T1000 (cell line): ENCODE measurements at regions not wholly inside any gene's neighbourhood (a gene's known extent, or its start where the extent isn't known, plus 50 kb on each side); places are given as distances from the start of the nearest gene placed in this dataset.
"Not testable (repeated sequence)": the region's sequence is repeated elsewhere in the genome, so short reads cannot be mapped to it uniquely, and the experiment has no call there.

Experiments
- DNase-seq: peaks from one replicate; lab custom pipeline; 2025; ENCODE audit warnings: mixed read lengths; lab: John Stamatoyannopoulos, UW

DNA sequence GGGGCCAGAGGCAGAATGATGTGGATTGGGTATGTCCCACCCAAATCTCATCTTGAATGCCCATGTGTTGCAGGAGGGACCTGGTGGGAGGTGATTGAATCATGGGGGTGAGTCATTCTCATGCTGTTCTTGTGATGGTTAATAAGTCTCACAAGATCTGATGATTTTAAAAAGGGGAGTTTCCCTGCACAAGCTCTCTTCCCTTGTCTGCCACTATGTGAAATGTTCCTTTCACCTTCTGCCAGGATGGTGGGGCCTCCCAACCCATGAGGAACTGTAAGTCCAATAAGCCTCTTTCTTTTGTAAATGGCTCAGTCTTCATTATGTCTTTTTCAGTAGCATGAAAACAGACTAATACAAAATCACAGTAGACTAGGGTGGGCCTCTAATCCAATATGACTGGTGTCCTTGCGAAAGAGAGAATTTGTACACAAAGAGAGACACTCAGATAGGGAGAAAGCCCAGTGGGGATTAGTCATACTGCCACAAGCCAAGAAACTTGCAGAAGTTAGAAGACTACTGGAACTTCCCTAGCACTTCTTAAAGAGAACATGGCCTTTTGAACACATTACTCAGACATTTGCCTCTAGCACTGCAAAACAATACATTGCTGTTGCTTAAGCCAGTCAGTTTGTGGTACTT lies 68.4 kb downstream of the ANXA1 start:
- DNase-seq: peak; percentile 41

DNA sequence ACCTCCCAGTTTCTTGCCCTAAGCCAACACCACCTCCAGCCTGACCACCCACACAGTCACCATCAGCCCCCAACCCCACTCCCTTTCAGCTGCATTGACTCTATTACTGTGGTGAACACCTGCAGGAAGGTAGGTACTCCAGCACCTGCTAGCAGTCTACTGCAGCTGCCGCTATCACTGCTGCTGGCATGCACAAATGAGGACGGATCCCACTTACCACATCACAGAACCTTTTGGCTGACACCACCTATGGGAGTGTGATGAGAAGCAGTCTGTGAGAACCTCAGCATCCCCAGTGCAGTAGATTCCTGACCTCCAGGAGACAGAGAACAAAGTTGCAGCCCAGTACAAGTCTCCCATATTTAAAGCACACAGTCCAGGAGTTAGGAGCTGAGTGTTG lies 71.9 kb downstream of the ANXA1 start:
- no peak for DNase-seq

DNA sequence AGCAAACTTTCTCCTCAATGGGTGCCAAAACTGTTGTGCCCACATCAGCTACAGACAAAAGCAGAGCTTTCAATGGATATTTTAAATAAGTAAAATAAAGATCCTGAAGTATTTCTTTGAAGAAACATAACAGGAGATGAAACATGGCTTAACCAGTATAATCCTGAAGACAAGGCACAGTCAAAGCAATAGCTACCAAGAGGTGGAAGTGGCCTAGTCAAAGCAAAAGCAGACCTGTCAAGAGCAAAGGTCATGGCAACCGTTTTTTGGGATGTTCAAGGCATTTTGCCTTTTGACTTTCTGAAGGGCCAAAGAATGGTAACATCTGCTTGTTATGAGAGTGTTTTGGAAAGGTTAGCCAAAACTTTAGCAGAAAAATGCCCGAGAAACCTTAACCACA lies 77.9 kb downstream of the ANXA1 start:
- no peak for DNase-seq

DNA sequence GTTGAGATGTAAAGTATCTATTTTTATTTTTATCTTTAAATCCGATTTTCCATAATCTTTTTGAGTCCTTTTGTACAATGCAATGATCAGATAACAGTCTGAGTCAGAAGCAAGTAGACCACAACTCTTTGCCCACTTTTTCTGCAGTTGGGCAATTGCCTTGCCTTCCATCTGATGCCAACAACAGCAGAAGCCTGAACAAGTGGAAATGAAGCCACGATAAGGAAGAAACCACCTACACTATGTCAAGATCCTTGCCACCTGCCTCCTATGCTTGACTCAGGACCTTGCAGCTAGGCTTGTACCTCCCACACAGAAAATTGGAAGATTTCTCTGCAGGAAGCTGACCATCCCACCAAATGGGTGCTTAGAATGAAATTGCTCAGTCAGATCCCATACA lies 78.6 kb downstream of the ANXA1 start:
- no peak for DNase-seq

DNA sequence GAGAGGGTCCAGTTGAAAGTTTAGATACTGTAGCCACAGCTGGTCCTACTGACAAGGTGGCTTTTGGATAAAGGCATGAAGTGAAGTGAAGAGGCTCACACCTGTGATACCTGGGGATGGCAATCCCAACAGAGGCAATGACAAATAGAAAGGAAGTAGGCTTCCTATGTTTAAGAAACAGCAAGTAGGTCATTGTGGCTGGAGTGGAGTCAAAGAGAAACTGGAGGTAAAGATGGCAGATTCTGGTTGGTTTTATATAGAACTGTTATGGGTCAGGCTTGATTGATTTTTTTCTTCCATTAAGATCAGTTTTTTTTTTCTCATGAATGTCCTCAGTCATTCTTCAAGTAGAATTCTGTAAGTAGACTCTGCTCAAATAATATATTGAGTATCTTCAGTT lies 79.5 kb downstream of the ANXA1 start:
- DNase-seq: no peak

DNA sequence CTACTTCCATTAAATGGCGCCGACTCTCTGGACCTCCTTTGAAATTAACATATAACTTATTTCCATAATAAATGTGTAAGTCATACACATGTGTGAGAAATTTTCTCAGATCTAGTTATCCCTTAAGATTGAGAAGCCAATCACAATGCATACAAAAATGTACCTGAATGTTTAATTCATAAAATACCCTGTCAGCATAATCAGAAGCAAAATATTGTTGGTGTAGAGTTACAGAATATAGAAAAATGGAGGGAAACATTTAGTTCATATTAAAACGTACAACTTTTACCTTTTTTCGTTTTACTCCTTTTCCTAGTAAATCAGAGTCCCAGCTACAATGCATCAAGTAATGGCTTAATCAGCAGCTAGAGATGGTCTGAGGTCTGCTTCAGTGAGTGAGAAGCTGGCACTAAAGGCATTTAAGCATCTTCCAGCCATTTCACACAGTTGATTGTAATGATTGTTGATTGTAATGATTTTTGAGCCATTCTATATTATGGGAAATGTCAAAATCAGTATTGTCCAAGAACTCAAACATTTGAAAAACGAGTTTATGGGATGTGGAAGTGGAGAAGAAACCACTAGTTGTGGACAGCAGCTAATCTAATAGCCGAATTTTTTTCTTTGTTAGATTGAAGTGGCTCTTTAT lies 81.8 kb downstream of the ANXA1 start:
- DNase-seq: no peak

DNA sequence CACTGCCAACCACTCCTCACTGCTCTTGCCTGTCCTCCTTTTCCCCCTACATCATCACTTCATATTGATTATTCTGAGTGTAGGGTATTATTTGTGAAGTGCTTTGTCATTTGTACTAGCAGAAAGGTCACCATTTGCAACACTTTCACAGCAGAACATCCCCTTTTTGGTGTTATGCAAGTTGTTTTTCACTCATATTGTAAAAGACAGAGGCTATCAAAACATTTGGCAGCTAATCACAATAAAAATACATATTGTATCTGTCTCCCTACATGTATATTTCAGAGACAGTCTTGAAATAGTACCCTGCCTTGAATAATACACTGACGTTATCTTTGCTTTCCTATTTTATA lies 82.3 kb downstream of the ANXA1 start:
- DNase-seq: no peak

DNA sequence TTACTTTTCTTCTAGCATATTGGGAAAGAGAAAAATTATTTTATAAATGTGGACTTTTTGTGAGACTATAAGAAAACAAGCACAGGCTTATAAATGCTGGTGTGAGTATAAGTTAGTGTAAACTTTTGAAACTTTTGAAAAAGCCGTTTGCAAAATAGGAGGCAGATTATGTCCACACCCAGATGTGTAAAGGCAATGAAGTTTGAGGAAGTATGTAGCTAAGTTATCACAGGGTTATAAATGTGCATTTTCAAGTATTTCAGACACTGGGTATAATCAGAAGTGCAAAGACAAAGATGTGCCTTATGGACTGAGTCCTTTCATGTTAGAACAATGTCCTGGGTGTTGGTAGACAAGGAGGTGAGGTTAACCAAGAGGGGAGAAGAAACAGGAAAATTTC lies 85.5 kb downstream of the ANXA1 start:
- no peak for DNase-seq

DNA sequence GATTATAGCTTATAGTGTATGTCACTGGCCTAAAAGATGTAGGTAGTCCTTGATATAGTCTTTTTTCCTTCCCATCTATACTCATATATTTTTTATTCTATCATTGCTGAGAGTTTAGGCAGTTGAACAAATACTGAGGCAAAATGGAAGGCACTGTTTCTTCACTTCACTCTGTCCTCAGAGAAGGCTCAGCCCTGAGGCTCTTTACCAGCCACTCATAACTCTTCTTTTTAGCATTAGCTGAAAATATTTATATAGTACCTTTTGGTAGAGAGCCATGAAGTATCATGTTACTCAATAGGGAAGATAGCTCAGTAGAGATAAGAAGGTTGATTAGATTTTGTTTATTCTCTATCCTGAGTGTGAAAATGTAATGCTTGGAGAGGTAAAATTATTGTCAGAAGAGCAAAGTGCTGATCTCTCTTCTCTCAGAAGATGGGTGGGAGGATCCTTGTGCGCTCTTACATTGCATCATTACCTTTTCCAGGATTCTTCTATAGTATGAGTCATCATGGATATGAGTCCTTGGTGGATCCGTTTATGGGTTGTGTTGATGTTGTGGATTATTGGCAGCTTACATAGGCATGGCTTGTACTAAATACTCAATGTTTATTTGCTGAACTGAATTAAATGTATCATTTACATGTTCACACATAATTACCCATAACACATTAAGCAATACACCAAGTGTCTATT lies 88.1 kb downstream of the ANXA1 start:
- DNase-seq: no peak

DNA sequence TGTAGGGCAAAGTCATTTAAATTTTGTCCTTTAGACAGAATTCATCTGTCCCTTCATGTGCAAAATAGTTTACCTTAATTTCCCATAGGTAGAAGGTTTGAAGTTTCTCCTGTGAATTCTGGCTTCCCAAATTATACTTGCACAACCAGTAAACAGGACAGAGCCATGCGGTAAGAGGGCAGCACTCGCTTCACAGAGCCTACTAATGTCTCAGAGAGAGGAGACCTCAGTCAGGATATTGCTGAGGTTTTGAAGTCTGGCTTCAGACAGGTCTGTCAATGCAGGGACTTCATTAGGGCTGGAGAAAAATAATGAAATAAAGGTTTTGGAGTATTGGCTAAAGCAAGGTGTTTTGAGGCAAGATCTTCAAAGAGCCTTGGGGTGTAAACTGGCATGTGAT lies 91.4 kb downstream of the ANXA1 start:
- no peak for DNase-seq

DNA sequence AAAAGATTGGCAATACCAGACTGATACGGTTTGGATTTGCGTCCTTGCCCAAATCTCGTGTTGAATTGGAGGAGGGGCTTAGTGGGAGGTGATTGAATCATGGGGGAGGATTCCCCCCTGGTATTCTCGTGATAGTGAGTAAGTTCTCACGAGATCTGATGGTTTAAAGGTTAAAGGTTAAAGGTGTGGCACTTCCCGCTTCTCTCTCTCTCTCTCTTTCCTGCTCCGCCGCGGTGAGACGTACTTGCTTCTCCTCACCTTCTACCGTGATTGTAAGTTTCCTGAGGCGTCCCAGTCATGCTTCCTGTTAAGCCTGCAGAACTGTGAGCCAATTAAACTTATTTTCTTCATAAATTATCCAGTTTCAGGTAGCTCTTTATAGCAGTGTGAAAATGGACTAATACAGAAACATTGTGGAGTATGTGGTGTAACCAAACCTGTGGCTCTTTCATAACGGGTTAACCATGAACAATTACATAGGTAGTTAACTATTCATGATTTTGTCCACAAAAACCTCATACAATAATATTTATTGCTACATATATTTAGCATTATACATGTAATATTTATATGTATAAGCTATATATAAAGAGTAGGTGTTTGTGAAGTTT lies 107.5 kb downstream of the ANXA1 start:
- DNase-seq: no peak

DNA sequence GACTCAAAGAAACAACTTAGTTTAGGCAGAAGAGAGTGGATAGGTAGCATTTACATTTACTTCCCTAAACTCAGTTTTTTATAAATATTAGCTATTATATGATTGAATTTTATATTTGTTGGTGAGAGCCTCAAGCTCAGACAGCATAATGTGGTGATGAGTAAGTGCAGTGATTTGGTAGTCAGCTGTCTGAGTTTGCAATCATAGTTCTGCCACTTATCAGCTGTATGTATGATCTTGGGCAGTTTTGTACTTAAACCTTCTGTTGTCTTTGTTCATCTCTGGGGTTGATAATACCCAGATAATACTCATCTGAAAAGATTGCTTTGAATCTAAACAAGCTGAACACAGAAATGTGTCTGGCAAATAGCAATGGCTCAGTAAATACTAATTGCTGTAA lies 108.8 kb downstream of the ANXA1 start:
- DNase-seq: no peak

DNA sequence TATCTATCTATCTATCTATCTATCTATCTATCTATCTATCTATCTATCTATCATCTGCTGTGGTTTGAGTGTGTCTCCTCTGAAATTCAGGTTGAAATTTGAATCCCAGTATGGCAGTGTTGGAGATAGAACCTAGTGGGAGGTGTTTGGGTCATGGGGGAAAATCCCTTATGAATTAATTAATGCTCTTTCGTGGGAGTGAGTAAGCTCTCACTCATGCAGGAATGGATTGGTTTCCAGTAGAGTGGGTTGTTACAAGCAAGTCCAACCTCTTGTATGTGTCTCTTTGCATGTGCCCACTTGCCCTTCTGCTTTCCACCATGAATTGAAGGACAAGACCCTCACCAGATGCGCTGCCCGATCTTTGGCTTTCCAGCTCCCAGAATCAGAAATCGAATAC lies 113.0 kb downstream of the ANXA1 start:
- no peak for DNase-seq

DNA sequence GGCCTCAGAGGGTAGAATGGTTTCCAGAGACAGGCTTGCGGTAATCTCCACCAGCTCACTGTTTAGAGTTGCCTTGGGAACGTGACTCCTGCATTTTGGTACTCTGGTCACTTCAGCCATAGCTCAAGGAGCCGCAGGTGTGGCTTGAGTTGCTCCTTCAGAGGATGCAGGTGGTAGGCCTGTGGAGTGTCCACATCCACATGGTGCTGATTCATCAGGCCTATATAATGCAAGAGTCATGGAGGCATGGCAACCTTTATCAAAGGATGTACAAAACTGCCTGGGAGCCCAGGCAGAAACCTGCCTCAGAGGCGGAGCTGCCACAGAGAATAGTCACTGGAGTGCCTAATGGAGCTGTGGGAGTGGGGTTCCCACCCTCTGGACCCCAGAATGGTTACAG lies 114.2 kb downstream of the ANXA1 start:
- DNase-seq: no peak

DNA sequence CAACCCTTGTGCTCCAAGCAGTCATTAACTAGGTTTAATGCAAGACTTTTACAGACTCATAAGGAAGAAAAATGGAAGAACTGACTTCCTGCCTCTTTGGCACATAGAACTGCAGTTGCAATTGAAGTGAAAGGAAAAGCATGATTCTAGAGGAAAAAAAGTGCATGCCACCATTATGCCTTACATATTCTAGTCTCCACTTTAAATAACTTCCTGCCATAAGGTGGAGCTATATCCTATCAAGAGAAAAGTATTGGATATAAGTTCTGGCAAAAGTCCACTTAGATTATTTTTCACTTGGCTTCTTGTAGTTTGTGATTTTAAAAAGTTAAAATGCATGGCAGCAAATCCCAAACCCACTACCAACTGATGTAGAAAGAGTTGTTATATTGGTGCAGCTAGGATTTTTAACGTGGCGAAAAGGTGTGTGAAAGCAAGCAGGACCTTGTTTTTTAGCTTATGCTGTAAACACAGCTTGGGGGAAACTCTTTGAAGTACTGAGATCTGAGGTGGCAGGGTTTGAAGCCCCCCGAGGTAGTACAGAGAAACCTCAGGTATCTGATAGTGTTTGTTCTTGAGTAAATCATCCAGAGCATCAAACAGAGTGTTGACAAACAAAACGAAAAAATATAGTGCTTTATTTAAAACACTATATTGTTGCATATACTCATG lies 117.9 kb downstream of the ANXA1 start:
- no peak for DNase-seq

DNA sequence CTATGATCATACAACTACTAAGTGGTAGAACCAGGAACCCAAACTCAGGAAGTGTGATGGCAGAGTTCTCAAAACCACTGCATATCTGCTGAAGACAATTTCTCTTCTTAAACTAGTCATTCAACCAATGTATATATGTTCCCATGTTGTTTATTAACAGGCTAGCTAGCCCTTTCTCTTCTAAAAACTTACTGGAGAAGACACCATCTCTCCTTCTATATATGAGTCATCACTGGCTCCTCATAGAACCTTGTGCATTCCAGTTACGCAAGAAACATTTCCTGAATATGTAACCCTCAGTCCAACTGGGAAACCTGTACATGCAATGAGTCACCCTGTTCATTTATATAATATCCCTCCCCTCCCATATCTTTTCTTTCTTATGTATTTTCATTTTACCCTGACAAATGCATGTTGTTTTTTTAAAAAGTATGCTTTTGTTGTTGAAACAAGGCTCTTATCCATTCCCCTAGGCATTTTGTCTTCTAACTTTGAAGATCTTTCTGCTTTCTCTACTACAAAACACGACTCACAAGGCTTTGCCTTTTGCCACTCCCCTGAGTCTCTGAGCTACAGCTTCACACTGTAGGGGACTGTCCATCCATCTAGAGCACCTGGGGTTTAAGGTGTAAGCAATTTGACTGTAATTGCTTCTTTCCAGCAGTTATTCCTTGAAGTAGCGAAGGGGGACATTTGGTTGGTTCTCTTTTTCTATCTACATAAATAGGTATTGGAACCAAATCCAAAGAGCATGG lies 119.5 kb downstream of the ANXA1 start:
- DNase-seq: no peak

DNA sequence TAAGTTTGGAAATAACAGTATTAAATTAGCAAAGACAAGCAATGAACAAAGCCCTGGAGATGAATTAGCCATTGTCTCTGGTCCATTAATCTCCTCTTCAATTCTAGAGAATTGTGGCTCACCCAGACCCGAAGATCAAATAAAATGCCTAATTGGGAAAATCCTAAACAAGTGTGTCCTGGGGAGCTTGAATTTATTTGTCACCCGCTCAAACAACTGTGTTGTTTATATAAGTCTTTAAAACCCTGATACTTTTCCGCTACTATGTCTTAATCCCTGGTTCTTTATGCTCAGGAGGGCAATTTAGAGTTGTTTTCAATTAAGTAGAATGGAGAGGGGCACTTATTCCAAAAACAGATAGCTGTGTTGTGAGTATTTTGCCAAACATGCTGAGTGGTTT lies 128.4 kb downstream of the ANXA1 start:
- no peak for DNase-seq

DNA sequence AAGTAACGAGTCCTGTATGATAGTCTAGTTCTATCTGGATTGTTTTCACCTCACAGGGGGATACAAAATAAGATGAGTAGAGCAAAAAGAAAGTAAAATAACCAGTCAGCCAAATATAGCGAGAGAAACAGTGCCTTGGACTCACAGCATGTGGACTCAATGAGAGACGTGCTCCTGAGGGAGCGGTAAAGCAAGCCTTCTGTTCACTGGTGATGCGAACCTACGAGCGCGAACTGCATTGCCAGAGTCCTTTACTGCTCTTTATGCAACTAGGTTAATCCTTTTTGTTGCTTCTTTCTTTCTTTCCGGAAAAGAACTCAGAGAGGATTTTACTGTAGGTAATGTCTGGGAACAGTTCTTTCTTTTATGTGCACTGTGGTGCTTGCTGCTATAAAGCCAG lies 132.7 kb downstream of the ANXA1 start:
- no peak for DNase-seq

DNA sequence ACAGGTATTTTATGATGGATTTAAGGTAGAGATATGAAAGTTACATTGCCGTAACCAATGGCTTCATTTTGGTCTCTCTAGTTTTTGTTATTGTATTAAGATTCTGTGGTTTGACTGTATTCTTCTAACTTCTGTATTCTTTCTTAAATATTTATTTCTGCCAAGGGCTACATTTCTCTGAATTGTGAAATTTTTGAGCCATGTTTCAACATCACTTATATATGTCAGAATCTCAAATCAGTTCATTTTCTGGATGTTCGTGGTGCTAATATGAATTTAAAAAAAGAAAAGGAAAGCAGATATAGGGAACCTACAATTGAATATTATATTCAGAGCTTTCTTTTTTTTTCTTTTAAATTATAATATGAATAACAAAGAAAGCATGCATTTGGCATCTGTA lies 142.7 kb downstream of the ANXA1 start:
- no peak for DNase-seq

DNA sequence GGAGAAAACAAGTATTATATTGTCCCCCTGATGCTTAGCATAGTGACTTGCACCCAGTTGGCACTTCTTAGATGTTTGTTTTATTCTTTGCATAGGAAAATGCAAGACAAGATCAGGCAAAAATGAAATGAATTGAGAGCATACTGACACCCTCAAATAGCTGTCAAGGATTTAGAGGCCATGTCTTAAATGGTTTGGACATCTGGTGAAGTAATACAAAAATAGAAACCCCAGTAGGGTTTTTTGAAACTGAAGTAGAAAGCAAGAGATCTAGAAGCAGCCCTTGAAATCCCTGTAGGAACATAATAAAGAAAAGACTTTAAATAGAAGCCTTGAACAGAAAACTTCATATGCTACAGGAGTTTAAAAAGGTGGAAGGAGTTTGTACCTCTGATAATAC lies 174.3 kb downstream of the ANXA1 start:
- DNase-seq: no peak

DNA sequence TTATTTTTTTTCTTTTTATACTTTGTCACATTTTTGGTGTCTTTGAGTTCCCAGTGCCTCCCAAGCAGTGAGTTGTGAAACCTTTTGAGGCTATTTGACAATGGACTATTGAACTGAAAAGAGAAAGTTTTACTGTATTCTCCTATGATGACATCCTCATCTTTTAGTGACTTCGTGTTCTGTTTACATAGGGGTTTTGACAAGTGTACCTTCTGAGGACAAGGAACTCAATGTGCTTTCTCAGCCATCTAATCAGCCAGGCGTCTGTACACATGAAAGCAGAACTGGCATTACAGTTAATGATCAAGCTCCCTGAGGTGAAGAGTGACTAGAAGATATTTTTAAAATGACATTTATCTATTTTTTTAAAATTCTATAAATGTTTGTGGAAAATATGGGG lies 175.5 kb downstream of the ANXA1 start:
- DNase-seq: no peak

DNA sequence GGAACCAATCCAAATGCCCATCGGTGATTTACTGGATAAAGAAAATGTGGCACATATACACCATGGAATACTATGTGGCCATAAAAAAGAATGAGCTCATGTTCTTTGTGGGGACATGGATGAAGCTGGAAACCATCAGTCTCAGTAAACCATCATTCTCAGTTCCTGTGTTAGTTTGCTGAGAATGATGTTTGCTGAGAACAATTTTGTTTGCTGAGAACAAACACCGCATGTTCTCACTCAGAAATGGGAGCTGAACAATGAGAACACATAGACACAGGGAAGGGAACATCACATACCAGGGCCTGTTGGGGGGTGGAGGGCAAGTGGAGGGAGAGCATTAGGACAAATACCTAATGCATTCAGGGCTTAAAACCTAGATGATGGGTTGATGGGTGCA lies 185.5 kb downstream of the ANXA1 start:
- not testable (repeated sequence) for DNase-seq
